Panc1 (cell line): ENCODE measurements at regions not wholly inside any gene's neighbourhood (a gene's known extent, or its start where the extent isn't known, plus 50 kb on each side); places are given as distances from the start of the nearest gene placed in this dataset.

Source experiments
- ATAC-seq: fragments of 200-7000 bp; cut with Tn5 transposase; 2 replicates; pipeline ENCODE4 v1.9.1; 2020; ENCODE audit warnings: mild to moderate bottlenecking, moderate library complexity
- BruUV-seq: library from RNA; stranded (reverse); fragments of 400-500 nt; replicated peaks from 2 replicates; lab custom pipeline; 2021; lab: Mats Ljungman, UMichigan
- CTCF ChIA-PET: fragments of 300-600 bp; sonication (Branson Sonifier 250); formaldehyde crosslinking; loops from one replicate; lab custom pipeline; 2022; ENCODE audit warnings: antibody characterized with exemption; lab: Charles Lee
- POLR2A ChIA-PET: fragments of 300-600 bp; sonication (Branson Sonifier 250); formaldehyde crosslinking; loops from one replicate; lab custom pipeline; 2022; ENCODE audit warnings: antibody characterized with exemption; lab: Charles Lee
- DNase-seq: peaks from one replicate; pipeline ENCODE4 v3.0.0-alpha.2; 2010; ENCODE audit warnings: low read depth, low spot score
- H3K27ac ChIP-seq: 2 replicates; pipeline ENCODE4 v1.5.1; 2011; ENCODE audit warnings: mild to moderate bottlenecking, low read length, inconsistent platforms
- H3K27me3 ChIP-seq: fragments of 200-500 bp; sonication (Bioruptor generic); 2 replicates; pipeline ENCODE4 v1.6.0; 2014; ENCODE audit warnings: low read length, inconsistent platforms; ENCODE audit not compliant: control insufficient read depth, insufficient read depth
- H3K36me3 ChIP-seq: fragments of 200-500 bp; sonication (Bioruptor generic); 2 replicates; pipeline ENCODE4 v1.5.1; 2014; ENCODE audit warnings: inconsistent platforms, mild to moderate bottlenecking, low read length, moderate library complexity; ENCODE audit not compliant: control insufficient read depth, insufficient read depth
- H3K4me1 ChIP-seq: 2 replicates; pipeline ENCODE4 v1.5.1; 2011; ENCODE audit warnings: inconsistent platforms, mild to moderate bottlenecking, low read length, moderate library complexity; ENCODE audit not compliant: control insufficient read depth, insufficient read depth
- H3K4me3 ChIP-seq, 2 experiments: 2 replicates each; pipeline ENCODE4 v1.5.1; 2011 to 2012; ENCODE audit warnings: low read depth in 2 of 2, low read length in 2 of 2, mild to moderate bottlenecking in 2 of 2, inconsistent platforms in 1 of 2, moderate library complexity in 1 of 2
- H3K9me3 ChIP-seq: fragments of 200-500 bp; sonication (Bioruptor generic); 2 replicates; pipeline ENCODE4 v1.5.1; 2014; ENCODE audit warnings: low read depth, mild to moderate bottlenecking, inconsistent platforms, low read length, moderate library complexity; ENCODE audit not compliant: control insufficient read depth, insufficient read depth
- POLR2AphosphoS5 ChIP-seq: IDR thresholded peaks from 2 replicates; pipeline ENCODE4 v1.6.1; 2012; ENCODE audit warnings: mild to moderate bottlenecking, low read depth, low read length, moderate library complexity
- SIN3A ChIP-seq: IDR thresholded peaks from 2 replicates; pipeline ENCODE4 v1.6.1; 2012; ENCODE audit warnings: low read depth, mild to moderate bottlenecking, low read length, moderate library complexity, borderline replicate concordance; ENCODE audit not compliant: insufficient read depth
- TCF7L2 ChIP-seq: IDR thresholded peaks from 2 replicates; pipeline ENCODE4 v1.6.1; 2011; ENCODE audit warnings: mild to moderate bottlenecking, low read depth, low read length, inconsistent platforms
- in situ Hi-C: cut with HindIII; loops from 2 replicates; pipeline ENCODE4 v1.10.0; 2016; ENCODE audit warnings: low sequenced_read_pairs, low pct_unique_long_range_greater_than_20kb
- intact Hi-C: fragments of 100-400 bp; cut with micrococcal nuclease; formaldehyde crosslinking; loops from one replicate; pipeline ENCODE4 v1.10.0; 2022; ENCODE audit not compliant: unreplicated experiment
- TF ChIP-seq, protein P1 (sequence below), 2 experiments: IDR thresholded peaks; 2 replicates each; pipeline ENCODE4 v1.6.1; 2011 to 2012; ENCODE audit warnings: low read depth in 2 of 2, control low read depth in 1 of 2, low read length in 1 of 2, mild to moderate bottlenecking in 1 of 2, moderate library complexity in 1 of 2; ENCODE audit not compliant: insufficient read depth in 1 of 2
- TF ChIP-seq, protein P2 (sequence below): fragments of 450-650 bp; IDR thresholded peaks from 2 replicates; pipeline ENCODE4 v1.5.1; 2017; ENCODE audit warnings: mild to moderate bottlenecking

DNA sequence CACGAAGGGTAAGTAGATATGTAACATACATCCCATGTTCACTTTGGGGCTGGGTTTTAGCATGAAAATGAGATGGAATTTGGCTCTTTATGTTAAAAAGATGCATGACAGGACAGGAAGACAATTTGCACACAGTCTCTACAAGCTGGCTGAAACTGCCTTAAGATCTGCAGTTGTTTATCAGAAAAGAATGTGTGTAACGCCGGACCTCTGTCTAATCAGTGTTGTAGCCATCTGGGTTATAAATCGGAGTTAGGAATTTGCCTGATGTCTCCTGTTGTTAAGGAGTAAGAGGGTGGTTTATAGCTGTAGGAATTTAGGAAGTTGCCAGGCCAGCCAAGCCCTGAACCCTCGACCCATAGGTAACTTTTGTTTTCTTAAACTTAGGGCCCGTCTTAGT, 562.9 kb upstream of the FAT1 start:
- intact Hi-C loops = no loop called here
- no TSS peak for BruUV-seq
- in situ Hi-C loops = no loop called here
- Histone ChIP-seq H3K27me3 (no peaks in the 10 kb centered on the region), H3K4me1 (no peaks in the 10 kb centered on the region), H3K27ac (no peak overlapping the region), H3K9me3 (no peaks in the 10 kb centered on the region), H3K36me3 (no peaks in the 10 kb centered on the region), H3K4me3 (no peak overlapping the region)
- ChIA-PET CTCF (no interaction called here), POLR2A (no interaction called here)
- ATAC-seq (no peak), DNase-seq (no peak)
- TF ChIP-seq TCF7L2 = no peak
- no peak for TF ChIP-seq SIN3A
- TF ChIP-seq POLR2AphosphoS5 = no peak
- TF ChIP-seq, protein P1, sequence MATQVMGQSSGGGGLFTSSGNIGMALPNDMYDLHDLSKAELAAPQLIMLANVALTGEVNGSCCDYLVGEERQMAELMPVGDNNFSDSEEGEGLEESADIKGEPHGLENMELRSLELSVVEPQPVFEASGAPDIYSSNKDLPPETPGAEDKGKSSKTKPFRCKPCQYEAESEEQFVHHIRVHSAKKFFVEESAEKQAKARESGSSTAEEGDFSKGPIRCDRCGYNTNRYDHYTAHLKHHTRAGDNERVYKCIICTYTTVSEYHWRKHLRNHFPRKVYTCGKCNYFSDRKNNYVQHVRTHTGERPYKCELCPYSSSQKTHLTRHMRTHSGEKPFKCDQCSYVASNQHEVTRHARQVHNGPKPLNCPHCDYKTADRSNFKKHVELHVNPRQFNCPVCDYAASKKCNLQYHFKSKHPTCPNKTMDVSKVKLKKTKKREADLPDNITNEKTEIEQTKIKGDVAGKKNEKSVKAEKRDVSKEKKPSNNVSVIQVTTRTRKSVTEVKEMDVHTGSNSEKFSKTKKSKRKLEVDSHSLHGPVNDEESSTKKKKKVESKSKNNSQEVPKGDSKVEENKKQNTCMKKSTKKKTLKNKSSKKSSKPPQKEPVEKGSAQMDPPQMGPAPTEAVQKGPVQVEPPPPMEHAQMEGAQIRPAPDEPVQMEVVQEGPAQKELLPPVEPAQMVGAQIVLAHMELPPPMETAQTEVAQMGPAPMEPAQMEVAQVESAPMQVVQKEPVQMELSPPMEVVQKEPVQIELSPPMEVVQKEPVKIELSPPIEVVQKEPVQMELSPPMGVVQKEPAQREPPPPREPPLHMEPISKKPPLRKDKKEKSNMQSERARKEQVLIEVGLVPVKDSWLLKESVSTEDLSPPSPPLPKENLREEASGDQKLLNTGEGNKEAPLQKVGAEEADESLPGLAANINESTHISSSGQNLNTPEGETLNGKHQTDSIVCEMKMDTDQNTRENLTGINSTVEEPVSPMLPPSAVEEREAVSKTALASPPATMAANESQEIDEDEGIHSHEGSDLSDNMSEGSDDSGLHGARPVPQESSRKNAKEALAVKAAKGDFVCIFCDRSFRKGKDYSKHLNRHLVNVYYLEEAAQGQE (IDR thresholded peaks at IDR 0.05; ENCODE audit: insufficient read depth in 1 of 2, low read depth in 2 of 2, low read length in 1 of 2) = no peak
- TF ChIP-seq, protein P2, sequence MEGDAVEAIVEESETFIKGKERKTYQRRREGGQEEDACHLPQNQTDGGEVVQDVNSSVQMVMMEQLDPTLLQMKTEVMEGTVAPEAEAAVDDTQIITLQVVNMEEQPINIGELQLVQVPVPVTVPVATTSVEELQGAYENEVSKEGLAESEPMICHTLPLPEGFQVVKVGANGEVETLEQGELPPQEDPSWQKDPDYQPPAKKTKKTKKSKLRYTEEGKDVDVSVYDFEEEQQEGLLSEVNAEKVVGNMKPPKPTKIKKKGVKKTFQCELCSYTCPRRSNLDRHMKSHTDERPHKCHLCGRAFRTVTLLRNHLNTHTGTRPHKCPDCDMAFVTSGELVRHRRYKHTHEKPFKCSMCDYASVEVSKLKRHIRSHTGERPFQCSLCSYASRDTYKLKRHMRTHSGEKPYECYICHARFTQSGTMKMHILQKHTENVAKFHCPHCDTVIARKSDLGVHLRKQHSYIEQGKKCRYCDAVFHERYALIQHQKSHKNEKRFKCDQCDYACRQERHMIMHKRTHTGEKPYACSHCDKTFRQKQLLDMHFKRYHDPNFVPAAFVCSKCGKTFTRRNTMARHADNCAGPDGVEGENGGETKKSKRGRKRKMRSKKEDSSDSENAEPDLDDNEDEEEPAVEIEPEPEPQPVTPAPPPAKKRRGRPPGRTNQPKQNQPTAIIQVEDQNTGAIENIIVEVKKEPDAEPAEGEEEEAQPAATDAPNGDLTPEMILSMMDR = no peak

DNA sequence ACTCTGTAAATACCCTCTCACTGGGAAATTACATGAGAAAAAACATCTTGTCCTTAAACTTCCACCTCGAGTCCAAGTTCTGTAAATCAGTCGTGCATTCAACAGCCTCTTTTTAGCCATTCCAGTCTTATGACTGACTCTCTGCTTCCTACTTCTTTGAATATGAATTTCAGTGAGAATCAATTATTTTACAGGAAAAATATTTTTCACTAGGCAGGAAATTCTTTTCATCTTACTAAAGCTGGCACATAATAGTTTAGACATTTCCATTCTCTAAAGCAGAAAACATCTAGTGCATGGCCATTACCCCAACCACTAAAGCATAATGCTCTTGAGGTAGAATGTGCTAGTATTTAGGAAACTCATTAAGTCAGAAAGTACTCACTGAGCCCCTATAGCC, 565.7 kb upstream of the FAT1 start:
- no peaks in the 10 kb centered on the region for H3K27me3 ChIP-seq
- no peak overlapping the region for H3K27ac ChIP-seq
- BruUV-seq = no TSS peak
- intact Hi-C loops = no loop called here
- TF ChIP-seq POLR2AphosphoS5 (no peak), TCF7L2 (no peak), SIN3A (no peak)
- TF ChIP-seq, protein P1 (IDR thresholded peaks at IDR 0.05; ENCODE audit: insufficient read depth in 1 of 2, low read depth in 2 of 2, low read length in 1 of 2) = no peak
- TF ChIP-seq, protein P2 = no peak
- ChIA-PET CTCF (no interaction called here), POLR2A (no interaction called here)
- no peaks in the 10 kb centered on the region for H3K9me3 ChIP-seq
- in situ Hi-C loops = no loop called here
- DNase-seq (no peak), ATAC-seq (no peak)
- no peaks in the 10 kb centered on the region for H3K4me1 ChIP-seq
- no peak overlapping the region for H3K4me3 ChIP-seq
- no peaks in the 10 kb centered on the region for H3K36me3 ChIP-seq
